C4-2B (cell line): ENCODE measurements at regions not wholly inside any gene's neighbourhood (a gene's known extent, or its start where the extent isn't known, plus 50 kb on each side); places are given as distances from the start of the nearest gene placed in this dataset.

Experiments
- ZFX ChIP-seq: fragments of 450-650 bp; IDR thresholded peaks from 2 replicates; pipeline ENCODE4 v1.6.1; 2017
- TF ChIP-seq, protein P1 (sequence below): fragments of 450-650 bp; conservative IDR thresholded peaks from 2 replicates; pipeline ENCODE4 v1.5.1; 2017; ENCODE audit warnings: mild to moderate bottlenecking

DNA sequence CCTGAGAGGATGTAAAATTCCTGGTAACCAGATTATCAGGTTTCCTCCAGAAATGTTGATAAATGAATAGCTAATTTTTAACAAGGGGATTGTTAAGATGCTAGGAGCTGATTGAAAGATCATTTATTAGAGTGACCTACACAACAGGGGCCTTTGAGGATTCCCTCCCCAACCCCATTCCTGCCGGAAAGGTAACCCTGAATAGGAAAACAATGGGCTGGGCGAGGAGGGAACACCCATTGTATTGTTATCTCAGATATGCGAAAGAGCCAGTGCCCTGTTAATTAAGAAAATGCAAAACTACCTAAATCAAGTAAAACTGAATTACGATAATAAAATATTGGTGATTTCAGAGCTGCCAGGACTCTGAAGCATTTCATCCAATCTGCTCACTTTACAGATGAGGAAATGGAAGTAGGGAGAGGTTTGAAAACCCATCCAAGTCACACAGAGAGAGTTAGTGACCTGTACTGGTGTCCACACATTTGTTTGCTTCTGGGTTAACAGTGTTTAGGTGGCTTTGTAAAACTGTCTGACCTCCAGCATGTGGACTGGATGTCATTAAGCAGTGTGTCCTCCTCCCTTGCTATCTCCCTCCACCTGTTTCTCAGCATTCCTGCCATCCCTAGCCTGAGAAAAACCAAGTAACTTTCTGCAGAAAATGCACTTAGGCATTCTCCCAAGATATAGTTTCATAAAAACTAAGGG lies 214.8 kb downstream of the TTC6 start:
- TF ChIP-seq, protein P1, sequence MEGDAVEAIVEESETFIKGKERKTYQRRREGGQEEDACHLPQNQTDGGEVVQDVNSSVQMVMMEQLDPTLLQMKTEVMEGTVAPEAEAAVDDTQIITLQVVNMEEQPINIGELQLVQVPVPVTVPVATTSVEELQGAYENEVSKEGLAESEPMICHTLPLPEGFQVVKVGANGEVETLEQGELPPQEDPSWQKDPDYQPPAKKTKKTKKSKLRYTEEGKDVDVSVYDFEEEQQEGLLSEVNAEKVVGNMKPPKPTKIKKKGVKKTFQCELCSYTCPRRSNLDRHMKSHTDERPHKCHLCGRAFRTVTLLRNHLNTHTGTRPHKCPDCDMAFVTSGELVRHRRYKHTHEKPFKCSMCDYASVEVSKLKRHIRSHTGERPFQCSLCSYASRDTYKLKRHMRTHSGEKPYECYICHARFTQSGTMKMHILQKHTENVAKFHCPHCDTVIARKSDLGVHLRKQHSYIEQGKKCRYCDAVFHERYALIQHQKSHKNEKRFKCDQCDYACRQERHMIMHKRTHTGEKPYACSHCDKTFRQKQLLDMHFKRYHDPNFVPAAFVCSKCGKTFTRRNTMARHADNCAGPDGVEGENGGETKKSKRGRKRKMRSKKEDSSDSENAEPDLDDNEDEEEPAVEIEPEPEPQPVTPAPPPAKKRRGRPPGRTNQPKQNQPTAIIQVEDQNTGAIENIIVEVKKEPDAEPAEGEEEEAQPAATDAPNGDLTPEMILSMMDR, result no peak
- no peak for TF ChIP-seq ZFX
